HG03039 (cell line): ENCODE measurements at regions not wholly inside any gene's neighbourhood (a gene's known extent, or its start where the extent isn't known, plus 50 kb on each side); places are given as distances from the start of the nearest gene placed in this dataset.
"Not testable (repeated sequence)": the region's sequence is repeated elsewhere in the genome, so short reads cannot be mapped to it uniquely, and the experiment has no call there.

Experiments
- ATAC-seq: cut with Tn5 transposase; IDR thresholded peaks from one replicate; pipeline ENCODE4 v1.9.1; 2021; ENCODE audit warnings: mild to moderate bottlenecking, moderate library complexity; ENCODE audit not compliant: unreplicated experiment

DNA sequence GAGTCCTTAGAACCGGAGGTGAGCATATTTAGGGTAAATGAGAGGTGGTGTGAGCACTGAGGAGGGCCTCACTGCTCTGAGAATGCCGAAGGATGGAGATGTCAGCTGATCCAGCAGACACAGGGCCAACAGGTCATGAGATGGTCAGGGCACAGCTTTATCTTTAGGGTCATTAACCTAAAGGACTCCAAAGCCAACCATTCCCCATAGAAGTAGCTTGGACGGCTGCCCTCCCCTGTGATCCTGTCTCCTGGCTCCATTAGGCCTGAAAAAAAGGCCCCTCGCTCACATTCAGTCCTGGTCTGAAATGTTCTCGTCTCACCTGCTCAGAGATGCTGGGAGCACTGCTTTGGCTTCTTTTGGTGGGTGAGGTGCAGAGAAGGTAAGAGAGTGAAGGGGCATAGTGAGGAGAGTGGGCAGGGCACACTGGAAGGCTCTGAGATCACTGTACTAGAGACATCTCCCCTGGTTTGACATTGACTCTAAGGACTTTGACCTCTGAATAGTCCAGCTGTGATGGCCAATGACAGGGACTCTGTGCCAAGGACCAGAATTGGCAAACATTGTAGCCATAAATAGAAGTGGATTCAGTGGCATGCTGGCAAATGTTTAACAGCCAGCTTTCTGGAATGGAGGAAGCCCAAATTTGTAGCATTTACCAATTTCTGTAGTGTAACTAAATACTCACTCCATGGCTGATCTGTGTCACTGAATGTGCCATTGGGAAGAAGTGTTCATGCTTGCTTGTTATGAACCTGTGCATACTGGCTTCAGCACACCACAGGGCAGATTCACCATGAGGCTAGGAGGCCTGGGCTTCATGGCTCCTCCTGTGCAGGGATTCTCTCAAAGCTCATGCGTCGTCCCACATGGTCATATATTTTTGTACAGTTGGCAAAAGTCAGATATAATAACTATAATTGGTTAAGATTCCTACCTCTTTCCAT, 76.2 kb upstream of the MRPS22 start:
- no peak for ATAC-seq

DNA sequence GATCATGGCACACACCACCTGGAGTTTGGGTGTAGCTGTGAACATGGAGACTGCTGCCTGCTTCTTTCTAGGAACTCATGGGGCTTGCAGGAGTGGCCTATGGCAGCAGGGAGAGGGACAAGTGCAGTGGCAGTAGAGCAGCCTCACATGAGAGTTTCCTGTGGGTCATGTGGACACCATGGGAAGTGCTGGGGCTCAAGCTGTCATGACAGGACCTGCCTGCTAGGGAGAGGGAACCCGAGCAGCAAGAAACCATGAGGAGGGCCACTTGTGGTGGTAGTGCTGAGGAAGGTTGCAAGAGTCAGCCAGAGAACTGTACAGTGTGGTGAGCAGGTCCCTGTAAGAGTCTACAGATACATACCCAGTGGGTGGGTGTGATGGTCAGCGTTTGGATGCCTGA, 73.8 kb upstream of the MRPS22 start:
- no peak for ATAC-seq

DNA sequence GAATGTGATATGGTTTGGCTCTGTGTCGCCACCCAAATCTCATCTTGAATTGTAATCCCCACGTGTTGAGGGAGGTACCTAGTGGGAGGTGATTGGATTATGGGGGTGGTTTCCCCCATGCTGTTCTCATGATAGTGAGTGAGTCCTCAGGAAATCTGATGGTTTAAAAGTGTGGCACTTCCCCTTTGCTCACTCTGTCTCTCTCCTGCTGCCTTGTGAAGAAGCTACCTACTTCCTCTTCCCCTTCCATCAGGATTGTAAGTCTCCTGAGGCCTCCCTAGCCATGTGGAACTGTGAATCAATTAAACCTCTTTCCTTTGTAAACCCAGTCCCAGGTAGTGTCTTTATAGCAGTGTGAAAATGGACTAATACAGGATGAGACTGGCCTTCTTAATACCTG, 73.2 kb upstream of the MRPS22 start:
- ATAC-seq = not testable (repeated sequence)

DNA sequence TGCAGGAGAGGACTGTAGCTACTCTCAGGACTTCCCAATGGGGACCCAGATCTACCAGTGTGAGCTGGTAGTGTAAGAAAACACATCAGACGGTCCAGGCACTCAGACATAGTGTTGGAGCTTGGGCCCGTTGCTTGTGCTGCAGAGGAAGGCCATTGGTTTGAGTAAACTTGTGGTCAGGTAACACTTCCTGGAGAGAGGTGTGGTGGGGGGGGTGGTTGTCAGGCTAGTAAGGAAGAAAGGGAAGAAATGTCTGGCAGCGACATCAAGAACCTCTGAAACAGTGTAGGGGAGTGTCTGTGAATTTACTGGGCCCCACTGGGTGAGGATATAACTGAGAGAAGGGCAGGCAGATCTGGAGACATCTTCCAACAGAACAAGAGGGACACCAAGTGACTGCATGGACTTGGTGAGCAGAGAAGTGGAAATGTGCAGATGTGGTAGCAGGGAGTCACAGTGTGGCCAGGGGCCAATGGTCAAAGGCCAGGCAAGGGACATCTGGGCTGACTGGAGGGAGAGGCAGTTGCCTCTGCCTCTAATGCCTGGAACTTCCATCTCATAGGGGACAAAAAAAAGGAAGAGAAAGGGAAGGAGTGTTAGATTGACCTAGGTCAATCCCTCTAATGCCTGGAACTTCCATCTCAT, 63.7 kb upstream of the MRPS22 start:
- ATAC-seq = no peak

DNA sequence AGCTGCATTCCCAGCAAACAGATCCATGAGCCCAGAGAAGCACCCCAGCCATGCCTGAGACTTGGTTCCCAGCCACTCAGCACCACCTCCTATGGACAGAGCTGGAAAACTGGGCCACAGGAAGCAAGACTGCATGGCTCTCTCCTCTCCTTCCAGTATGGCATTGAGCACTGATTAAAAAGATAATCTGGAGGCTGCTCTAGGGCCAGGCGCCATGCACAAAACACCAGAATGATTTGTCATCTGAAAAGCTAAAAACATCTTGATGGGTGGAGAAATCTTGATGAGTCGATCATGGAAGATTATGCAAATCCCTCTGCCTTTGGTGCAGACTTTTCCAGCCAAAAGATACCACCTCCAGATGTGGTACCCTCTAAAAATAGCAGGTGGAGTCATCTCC, 62.7 kb upstream of the MRPS22 start:
- ATAC-seq = no peak

DNA sequence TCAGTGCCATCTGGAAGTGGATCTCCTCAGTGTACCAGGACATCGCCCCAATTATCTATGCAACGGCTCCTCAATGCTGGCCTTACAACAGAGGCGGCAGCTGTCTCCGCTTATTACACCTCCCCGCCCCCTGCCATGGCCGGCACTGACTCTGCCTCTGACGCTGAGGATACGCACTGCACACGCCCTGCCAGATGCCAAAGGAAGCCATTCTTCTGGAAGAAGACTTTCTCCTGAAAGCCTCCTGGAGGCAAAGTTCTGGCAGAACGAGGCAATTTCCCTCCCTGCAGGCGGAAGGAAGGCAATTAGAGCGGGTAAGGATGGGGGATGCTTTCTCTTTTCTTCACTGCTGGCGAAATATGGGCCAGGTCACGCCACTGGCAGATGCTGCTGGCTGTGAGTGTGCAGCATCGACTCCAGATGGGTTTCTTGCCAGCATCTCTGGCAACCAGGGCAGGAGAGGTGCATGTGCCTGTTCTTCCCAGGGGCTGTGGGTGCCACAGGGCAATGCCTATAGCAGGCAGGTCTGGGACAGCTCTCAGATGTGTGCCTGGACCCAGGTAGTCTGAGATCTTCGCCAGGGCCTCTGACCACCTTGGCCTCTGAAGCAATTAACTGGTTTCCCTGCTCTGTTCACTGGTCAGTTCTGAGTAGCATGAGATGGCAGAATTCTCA, 62.2 kb upstream of the MRPS22 start:
- no peak for ATAC-seq

DNA sequence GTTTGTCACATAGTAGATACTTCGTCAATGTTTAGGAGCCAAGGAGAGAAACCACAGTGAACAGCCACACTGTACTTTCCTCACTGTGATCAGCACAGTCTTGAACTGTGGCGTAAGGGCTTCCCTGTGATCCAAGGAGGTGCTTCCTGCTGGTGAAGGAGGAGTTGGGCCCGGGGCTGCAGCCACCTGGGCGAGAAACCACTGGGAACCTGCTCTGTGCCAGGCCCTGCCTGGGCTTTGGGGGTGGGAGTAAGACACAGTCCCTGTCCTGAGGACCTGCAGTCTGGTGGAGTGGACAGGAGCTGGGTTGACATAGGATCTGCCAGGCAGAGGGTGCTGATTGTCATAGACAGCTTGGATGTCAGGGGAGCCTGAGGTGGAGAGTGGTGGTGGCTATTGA, 60.5 kb upstream of the MRPS22 start:
- no peak for ATAC-seq

DNA sequence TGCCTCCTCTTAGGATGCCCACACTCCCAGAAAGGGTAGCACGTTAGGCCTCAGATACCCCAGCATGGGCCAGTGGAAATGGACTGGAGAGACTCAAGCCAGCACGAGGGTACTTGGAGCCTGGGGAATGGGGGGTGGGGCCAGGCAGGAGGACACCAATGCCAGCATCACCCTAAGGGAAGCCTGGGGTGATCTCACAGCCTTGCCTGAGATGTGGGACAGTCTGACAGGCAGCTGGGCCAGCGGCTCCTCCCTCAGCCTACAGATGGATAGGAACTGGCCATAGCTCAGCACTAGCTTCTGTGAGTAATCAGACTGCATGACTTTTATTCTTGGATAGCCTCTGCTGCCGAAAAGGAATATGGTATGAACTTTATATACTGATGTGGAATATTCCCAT, 59.6 kb upstream of the MRPS22 start:
- ATAC-seq = no peak

DNA sequence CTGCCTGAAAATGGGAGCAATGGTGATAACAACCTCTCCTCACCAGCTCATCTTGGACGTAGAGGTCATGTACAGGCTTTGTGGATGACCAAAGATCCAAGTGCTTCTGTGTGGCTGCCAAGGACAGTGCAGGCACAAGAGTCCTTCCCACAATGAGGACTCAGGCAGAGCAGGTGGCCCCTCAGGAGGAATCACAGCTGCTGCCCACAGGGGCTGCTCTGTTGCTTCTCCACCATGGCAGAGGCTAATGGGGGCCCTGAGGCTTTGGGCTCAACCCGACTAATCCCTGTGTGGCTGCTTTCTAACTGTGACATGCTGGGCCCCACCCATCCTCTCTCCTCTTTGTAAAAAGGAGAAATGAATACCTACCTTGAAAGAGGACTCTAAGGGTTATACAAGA, 58.1 kb upstream of the MRPS22 start:
- no peak for ATAC-seq

DNA sequence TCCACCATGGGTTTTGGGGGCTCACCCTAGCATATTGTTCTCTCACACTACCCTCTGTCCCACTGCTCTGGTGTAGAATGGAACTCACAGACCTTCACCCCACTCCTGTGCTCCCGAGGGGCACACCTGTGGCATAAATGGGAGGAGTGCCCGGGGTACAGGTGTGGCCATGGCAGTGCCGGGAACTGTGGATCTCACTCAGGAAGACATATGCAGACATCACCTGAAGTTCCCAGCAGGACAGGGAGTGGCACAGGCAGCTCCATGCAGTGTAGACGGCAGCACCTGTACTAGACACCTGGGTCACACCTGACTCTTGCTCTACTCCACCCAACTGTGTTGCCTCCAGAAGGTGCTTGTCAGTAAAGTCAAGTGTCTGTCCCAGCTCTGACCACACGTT, 57.6 kb upstream of the MRPS22 start:
- no peak for ATAC-seq

DNA sequence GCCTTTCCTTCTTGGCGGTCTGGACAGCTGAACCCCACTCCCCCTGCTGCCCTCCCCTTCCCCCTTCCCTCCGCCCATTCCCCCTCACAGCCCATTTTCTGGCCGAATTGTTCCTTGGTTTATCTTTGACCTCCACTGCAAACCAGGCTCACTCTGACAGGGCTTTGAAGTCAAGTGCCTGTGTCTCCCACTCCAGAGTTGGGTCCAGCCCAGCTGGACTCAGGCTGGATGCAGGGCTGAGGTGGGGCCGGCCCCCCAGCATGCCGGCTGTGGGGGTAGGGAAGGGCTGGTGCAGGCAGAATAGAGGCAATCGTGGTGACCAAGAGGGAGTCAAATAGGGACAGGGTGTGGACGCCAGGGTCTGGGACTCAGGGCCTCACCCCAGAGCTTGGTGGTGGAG, 57.0 kb upstream of the MRPS22 start:
- no peak for ATAC-seq

DNA sequence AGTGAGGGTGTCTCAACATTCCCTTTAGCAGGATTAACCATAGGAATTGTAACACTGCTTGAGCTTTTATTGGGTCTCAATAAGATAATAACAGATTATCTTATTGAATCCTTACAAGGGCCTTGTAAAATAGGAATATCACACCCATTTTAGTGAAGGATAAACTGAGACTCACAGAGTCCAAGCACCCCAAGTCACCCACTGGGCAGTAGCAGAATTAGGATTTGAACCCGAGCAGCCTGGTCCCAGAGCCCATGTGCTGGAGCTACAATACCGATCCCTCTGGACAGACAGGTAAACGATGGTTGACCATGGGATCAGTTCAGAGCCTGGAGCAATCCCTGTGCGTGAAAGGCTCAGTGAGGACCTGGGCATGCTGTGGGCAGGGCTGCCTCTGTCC, 56.3 kb upstream of the MRPS22 start:
- no peak for ATAC-seq

DNA sequence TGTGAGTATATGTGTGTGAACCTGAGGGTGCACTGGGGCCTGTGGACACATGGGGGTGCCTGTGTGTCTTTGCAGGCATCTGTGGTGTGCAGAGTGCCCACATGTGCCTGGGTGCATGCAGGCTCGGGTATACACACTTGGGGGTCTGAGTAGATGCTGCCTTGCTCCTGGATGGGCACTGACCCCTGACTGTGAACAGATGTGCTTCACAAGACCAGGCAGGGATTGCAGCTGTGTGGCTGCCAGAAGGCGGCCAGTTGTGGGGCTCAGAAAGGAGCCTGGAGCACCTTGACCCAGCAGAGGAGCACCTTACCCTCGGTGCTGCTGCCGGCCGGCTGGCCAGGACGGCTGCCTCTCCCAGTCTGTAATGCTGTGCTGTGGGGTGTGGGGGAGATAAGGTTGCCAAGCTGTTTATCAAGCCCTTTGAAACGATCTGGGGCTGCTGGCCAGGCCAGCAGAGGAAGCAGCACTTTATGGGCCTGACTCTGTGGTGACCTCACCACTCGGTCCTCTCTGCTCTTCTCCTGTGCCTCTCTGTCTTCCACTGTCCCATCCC, 55.5 kb upstream of the MRPS22 start:
- no peak for ATAC-seq

DNA sequence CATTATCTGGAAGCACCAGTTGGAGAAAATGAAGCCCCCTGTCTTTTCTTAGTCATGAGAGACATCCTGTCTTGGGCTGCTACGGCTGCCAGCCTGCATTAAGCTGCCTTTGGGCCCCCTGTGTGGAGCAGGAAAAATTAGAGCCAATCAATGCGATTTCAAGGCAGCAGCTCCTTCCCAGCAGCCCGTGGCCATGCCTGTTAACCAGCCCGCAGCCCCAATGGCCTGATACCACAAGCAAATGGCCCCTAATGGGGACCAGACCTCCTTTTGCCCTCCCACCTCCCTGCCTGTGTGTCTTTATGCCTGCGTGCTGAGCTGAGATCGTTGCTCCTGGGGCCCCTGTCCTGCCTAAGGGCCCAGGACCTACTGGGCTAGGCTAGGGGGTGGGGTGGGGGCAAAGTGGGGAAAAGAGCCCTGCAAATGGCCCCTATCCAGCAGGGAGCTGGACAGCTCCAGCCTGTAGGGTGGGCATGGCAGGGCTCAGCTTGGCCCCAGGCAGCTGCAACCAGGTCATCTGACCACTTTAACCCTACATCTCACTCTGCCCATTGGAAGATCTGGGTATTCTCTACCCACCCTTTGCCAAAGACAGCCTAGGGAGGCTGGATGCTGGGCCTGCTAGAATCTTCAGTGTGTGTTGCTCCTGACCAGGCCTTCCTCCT, 53.8 kb upstream of the MRPS22 start:
- ATAC-seq = no peak

DNA sequence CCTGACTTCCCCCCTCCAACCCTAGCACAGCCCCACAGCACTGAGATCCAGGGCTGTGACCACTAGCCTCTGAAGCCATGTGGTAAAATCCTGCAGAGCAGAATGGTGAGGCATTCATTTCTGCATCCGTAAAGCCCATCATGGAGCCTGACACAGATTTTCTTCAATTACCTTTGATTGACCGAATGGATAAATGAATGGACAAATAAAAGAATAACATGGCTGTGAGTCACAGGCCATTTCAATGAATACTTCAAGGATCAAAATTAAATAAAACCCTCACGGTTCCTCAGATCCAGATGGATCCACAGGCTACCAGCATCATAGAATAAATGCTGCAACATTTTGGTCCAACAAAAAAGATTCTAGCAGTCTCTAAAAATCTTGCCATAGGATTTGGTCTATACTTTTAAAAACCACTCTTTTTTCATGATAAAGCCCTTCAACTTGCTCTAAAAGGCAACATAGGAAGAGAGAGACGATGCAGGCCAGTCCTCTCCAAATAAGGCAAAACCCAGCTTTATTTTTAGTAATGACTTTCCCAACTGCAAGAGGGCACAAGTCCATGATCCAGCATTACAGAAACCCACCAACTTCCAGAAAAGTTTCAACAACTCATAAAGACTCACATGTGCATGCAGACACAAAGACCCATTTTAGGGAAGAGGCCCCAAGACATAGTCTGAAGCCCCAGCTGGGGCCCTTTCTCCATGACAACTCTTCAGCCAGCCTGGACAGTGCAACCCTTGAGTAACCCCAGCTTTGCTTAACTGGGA, 52.4 kb upstream of the MRPS22 start:
- ATAC-seq = no peak

DNA sequence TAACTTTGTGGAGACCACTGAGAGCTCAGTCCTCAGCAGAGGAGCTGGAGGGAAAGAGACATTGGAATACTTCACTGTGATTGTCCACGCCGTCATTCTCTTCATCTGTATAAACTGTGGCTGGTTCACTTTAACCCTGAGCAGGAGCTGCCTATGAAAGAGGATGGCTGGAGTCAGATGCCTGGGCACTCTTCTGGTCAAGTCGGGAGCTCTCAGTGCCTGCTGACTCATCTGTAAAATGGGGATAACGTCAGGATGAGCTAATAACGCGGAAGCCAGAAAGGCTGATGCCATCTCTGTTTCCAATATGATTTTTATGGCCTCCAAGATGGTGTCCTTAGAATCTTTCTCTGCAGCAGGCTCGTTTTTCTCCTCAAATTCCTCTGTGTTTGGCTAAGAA, 51.6 kb upstream of the MRPS22 start:
- no peak for ATAC-seq

DNA sequence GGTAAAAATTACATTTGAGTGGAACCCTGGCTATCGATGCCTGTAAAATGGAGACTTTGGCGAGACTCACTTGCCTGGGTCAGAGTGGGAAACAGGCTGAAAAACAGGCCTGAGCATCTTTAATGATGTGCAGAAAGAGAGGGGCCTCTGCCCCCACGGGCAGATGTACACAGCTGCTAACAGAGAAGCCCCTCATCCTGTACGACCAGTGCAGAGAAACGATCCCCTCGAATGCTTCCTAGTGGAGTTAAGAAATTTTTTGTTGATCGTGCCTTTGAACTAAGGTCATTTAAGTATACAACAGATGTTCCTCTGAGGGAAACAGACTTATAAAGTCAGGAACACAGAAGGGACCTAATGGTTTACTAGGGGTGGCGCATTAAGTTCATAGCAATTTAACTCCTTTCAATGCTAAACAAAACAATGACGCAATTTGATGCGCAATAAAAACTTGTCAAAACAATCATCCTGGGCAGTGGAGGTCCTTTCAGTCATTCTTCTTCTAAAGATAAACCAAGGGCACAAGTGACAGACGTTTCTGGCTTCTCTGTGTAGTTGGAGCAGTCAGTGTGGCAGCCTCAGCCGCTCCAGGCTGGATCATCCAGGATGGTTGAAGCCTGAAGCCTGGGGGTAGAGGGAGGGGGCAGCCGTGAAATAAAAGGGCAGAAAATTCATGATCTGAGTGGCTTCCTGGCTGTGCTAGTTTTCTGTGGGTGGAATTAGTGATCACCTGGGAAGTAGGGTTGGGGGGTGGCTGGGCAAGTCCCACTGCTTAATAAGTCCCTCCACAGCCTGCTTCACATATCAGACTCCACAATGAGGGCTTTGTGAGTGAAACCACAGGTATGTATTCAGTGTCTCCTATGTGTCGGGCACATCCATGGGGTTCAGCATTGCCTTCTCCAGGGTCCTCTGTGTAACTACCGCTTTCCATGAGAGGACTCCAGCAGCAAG, 50.8 kb upstream of the MRPS22 start:
- ATAC-seq = no peak

DNA sequence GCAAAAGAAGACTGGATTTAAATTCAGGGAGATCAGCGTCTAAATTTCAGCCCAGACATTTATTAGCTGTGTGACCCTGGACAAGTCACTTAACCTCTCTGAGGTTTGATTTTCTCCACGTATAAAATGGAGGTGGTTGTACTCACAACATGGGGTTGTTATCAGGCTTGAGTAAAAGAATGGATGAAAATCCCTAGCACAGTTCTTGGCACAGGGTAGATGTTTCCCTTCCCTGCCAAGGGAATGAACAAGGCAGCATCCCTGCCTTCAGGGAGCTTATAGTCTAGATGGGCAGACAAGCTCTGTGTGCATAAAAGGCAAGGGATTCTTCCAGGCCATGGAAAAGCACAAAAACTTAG, 50.2 kb upstream of the MRPS22 start:
- ATAC-seq = no peak
